ENCODE measurements at regions not wholly inside any gene's neighbourhood (a gene's known extent, or its start where the extent isn't known, plus 50 kb on each side); places are given as distances from the start of the nearest gene placed in this dataset.

GRCh38 chr3:75220932-75221331, 443.2 kb upstream of the FRG2C start:
- TF ChIP-seq CTCF (IDR thresholded peaks at IDR 0.05; ENCODE audit: low read length) (no peak), EZH2 (IDR thresholded peaks at IDR 0.05; ENCODE audit: borderline replicate concordance, low read length) (no peak)

Measured in OCI-LY1 (cell line).